HG02763 (cell line): ENCODE measurements at regions not wholly inside any gene's neighbourhood (a gene's known extent, or its start where the extent isn't known, plus 50 kb on each side); places are given as distances from the start of the nearest gene placed in this dataset.

Experiments
- ATAC-seq: cut with Tn5 transposase; IDR thresholded peaks from one replicate; pipeline ENCODE4 v1.9.1; 2021; ENCODE audit warnings: mild to moderate bottlenecking, moderate library complexity; ENCODE audit not compliant: unreplicated experiment

GRCh38 chr4:46684041-46684440 is 225.0 kb downstream of the COX7B2 start:
- ATAC-seq = no peak

- no peak for ATAC-seq
Measured at GRCh38 chr4:46676364-46676763, 232.7 kb downstream of the COX7B2 start.

- no peak for ATAC-seq
Measured at GRCh38 chr4:46674326-46674725, 234.7 kb downstream of the COX7B2 start.

- no peak for ATAC-seq
Measured at GRCh38 chr4:46667790-46668189, 241.3 kb downstream of the COX7B2 start.

- ATAC-seq = no peak
Measured at GRCh38 chr4:46656071-46656470, 253.0 kb downstream of the COX7B2 start.

GRCh38 chr4:46653842-46654241 is 255.2 kb downstream of the COX7B2 start:
- no peak for ATAC-seq

- ATAC-seq = no peak
Measured at GRCh38 chr4:46649390-46649789, 259.5 kb upstream of the GABRA2 start.

GRCh38 chr4:46648088-46648744 is 258.3 kb upstream of the GABRA2 start:
- ATAC-seq = peak; percentile 90

- no peak for ATAC-seq
Measured at GRCh38 chr4:46645126-46645525, 255.2 kb upstream of the GABRA2 start.
